ENCODE measurements at regions not wholly inside any gene's neighbourhood (a gene's known extent, or its start where the extent isn't known, plus 50 kb on each side); places are given as distances from the start of the nearest gene placed in this dataset.
"Not testable (repeated sequence)": the region's sequence is repeated elsewhere in the genome, so short reads cannot be mapped to it uniquely, and the experiment has no call there.

DNA sequence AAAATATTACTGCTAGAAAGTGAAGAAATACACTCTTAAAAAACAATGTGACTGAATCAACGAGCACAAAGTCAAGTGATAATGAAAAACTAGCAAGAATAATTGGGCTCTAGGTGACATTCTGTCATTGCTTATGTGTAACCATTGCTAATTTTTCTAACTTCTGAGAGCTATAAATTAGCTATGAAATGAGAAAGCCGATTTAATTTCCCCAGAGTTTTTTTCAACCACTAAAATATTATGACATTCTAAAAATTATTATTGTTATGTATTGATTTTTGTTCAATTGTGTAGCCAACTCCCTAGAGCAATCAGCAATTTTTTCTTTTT lies 458.6 kb upstream of the ATXN8OS start:
- no peak for DNase-seq

GRCh38 chr13:69648340-69649062 lies 459.1 kb upstream of the ATXN8OS start:
- DNase-seq: no peak

GRCh38 chr13:69644447-69644846 lies 463.2 kb upstream of the ATXN8OS start:
- DNase-seq: no peak

DNA sequence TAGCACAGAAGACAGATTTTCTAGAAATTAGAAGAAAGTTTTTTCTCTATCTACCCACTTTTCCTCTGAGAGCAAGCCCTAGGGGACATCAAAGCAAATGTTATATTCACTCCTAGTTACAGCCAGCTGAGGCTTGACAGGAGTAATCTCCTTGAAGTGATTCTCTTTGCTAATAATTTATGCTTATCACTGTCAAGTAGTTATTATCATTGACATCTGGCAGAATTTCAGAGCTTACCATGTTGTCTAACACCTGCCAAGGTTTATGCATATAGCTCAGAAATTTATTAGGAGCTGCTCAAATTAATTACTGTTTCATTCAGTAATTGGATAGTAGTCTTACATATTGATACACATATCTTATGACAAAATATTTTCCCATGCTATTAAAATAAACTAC lies 465.9 kb upstream of the ATXN8OS start:
- no peak for DNase-seq

GRCh38 chr13:69633044-69633443 lies 474.6 kb upstream of the ATXN8OS start:
- no peak for DNase-seq

DNA sequence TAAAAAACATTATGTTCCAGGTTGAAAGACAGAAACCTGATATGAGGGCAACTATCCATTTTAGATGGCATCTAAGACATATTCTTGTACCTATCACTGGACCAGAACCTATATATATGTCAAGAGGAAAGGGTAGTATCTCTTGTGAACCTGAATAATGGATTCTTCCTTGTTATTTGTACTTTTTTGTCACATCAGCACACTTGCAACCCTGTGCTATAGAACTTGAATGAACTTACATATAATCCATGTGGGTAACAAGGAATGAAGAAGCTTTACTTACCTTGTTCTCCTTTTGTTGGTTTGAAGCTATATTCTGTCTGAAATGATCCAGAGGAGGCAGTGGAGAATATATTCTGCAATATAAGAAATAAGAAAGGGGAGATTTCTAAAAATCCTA lies 483.7 kb upstream of the ATXN8OS start:
- DNase-seq: no peak

DNA sequence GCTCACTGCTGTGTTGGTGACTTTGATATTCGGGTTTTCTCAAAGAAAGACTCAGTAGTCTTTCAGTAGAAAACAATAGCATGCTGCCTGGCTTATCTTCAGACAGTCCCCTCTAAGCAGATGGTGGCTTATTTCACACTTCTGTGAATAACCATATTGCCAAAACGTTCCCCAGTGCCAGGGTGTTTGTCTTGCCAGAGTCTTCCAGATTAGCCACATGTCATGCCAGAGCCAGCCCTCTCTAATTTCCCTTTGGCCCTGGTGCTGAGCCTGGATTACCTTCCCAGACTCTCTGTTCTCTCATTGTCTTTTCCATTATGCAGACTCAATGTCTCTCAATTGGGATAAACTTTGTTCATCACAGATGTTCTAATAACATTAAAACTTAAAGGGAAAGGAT lies 488.0 kb upstream of the ATXN8OS start:
- DNase-seq: no peak

DNA sequence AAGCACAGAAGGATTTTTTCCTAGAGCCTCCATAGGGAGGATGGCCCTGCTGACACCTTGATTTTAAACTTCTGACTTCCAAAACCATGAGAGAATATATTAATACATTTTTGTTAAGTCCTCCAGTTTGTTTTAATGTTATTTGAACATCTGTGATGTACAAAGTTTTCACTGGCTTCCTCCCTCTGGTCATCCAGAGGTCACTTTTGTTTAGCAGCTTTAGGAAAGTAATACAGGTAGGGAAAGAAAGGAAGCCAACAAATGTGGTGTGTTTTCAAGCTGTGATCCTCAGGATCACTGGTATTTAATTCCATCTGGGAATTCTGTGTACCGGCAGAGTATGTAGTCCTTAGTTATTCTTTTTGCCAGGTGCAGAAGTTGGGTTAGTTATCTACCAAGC lies 488.8 kb upstream of the ATXN8OS start:
- no peak for DNase-seq

DNA sequence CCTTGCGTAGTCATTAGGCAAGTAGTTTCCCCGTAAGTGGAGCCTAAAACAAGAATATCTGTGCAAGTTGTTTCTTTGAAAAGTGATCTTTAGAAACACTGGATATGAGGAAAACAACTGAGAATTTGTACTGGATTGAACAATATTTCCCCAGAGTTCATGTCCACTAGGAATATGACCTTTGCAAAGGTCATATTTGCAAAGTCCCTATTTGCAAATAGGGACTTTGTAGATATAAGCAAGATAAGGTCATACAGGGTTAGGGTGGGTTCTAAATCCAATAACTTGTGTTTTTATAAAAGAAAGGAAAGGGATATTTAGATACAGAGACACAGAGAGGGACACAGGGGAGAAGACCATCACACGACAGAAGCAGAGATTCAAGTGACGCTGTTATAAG lies 489.2 kb upstream of the ATXN8OS start:
- DNase-seq: no peak

- no peak for DNase-seq
Measured at GRCh38 chr13:69617587-69617986, 490.0 kb upstream of the ATXN8OS start.

- DNase-seq: no peak
Measured at GRCh38 chr13:69616396-69616795, 491.2 kb upstream of the ATXN8OS start.

- DNase-seq: not testable (repeated sequence)
Measured at GRCh38 chr13:69615055-69615454, 492.6 kb upstream of the ATXN8OS start.

DNA sequence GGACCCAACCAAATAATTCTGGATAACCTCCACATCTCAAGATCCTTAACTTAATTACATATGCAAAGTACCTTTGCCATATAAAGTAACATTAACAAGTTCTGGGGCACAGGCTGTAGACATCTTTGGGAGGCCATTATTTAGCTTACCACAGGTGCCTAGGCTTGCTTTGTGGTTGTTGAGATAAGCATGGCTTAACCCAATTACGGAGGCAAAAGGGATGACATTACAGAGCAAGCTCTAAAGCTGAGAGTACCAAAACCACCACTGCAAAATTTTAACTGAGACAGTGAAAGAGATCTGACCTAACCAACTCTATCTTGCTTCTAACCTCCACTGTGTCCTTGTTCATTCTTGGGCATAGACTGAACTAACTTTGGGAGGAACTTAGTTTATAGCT lies 502.9 kb upstream of the ATXN8OS start:
- DNase-seq: no peak

DNA sequence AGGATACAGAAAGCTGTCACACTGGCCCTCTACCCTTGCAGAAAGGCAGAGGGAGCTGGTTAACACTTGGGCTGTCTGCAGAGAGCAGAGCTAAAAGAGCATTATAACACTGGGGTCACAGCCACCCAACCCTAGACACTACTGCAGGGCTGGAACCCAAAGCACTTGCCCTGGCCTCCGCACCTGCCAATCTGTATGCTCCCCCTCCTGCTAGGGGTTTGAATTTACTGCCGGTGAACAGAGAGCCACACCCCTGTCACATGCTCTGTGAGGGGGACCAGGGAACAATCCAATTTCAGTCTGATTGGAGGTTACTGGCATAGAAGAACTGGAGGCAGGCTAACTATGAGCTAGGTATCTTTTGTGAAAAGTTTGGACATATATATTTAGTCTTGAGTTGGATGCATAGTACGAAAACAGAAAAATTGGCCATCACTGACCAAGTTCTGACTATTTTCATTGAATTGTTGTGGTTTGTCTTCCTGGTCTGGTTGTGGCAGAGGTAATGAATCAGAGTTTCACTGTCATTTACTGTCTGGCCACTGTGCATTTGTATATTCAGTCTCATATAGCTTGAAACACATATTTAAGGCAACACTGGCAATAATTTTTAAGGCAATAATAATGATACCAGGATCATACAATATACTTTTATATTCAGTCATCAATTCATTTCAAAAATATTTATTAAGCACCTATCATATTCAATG lies 504.3 kb upstream of the ATXN8OS start:
- DNase-seq: no peak

GRCh38 chr13:69601661-69602060 lies 506.0 kb upstream of the ATXN8OS start:
- no peak for DNase-seq

DNA sequence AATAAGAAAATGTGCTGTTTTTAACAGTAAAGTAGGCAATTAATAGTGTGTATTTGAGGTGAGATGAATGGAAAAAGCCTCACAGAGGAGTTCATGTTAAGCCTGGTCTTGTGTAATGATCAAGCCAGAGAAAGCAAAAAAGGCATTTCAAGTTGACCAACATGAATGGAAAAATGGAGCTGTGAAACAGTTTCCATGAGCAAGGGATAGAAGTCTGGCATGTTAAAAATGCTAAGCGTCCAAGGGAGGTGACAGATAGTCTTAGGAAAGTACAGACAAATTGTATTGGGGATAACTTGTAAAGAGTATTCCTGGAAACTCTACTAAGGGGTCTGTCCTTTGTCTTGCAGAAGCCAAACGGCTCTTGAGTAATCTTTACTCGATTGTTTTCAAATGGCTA lies 506.8 kb upstream of the ATXN8OS start:
- no peak for DNase-seq

- no peak for DNase-seq
Measured at GRCh38 chr13:69597088-69597487, 510.5 kb upstream of the ATXN8OS start.

- DNase-seq: no peak
Measured at GRCh38 chr13:69595181-69595580, 512.4 kb upstream of the ATXN8OS start.

- no peak for DNase-seq
Measured at GRCh38 chr13:69591437-69591836, 516.2 kb upstream of the ATXN8OS start.

- DNase-seq: no peak
Measured at GRCh38 chr13:69589531-69590235, 517.9 kb upstream of the ATXN8OS start.

DNA sequence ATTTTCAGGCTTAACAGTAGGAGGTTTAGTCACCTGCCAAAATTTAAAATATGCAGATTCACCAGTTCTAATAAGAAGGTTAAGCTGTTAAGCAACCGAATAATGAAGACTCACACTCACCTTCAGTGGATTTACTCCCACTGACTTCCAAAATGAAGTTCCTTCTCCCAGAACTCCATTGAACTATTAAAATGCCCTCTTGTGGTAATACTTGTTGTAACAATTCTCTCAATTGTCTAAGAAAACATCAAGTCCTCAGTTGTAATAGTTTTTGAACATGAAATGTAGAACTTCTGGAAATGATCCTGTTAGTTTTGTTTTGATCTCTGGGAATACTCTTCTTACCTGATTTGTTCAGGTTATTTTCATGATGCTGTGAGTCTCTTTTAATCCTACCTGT lies 522.0 kb upstream of the ATXN8OS start:
- no peak for DNase-seq

DNA sequence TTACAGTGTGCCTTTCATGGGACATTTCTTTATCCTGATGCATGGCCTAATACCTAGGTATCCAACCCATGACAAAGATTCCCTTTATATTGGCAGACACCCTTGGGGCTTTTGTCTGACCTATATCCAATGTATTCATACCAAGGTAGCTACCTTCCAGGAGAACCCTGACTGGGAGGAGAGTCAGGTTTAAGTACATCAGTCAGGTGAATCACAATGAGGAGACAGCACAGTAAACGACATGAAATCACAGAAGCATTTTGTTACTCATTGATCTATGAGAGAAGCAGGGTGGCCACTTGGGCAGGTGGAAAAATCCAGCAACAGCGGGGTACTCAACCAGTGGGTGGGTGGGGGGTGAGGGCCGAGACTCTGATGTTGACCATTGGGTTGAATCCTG lies 527.4 kb upstream of the ATXN8OS start:
- DNase-seq: no peak

GRCh38 chr13:69579351-69579750 lies 528.3 kb upstream of the ATXN8OS start:
- DNase-seq: no peak
